PC-9 (cell line): ENCODE measurements at regions not wholly inside any gene's neighbourhood (a gene's known extent, or its start where the extent isn't known, plus 50 kb on each side); places are given as distances from the start of the nearest gene placed in this dataset.
A peak's percentile ranks its signal among the peaks of the same experiment; 100 is the strongest.

Experiments
- BruUV-seq: library from RNA; stranded (reverse); fragments of 400-500 nt; replicated peaks from 2 replicates; lab custom pipeline; 2021; lab: Mats Ljungman, UMichigan
- CTCF ChIA-PET: fragments of 300-600 bp; sonication (Branson Sonifier 250); formaldehyde crosslinking; loops from one replicate; lab custom pipeline; 2022; ENCODE audit warnings: antibody characterized with exemption; lab: Charles Lee
- POLR2A ChIA-PET: fragments of 300-600 bp; sonication (Branson Sonifier 250); formaldehyde crosslinking; loops from one replicate; lab custom pipeline; 2022; ENCODE audit warnings: antibody characterized with exemption; ENCODE audit not compliant: unreplicated experiment; lab: Charles Lee
- DNase-seq, 2 experiments: peaks; one replicate each; pipeline versions ENCODE4 v3.0.0 to v3.0.0-alpha.2; 2015 to 2022; ENCODE audit warnings: mixed read lengths in 1 of 2
- H2AFZ ChIP-seq: fragments of 200-600 bp; sonication (generic); 2 replicates; pipeline ENCODE4 v1.8.1; 2017; ENCODE audit warnings: antibody characterized with exemption
- H3F3A ChIP-seq: fragments of 200-600 bp; sonication (generic); 2 replicates; pipeline ENCODE4 v1.8.1; 2017; ENCODE audit warnings: antibody characterized with exemption, mild to moderate bottlenecking, low read depth; ENCODE audit not compliant: insufficient read depth
- H3K27ac ChIP-seq: fragments of 200-600 bp; sonication (generic); 2 replicates; pipeline ENCODE4 v1.6.1; 2016; ENCODE audit warnings: mixed run types
- H3K27me3 ChIP-seq: fragments of 200-600 bp; sonication (generic); 2 replicates; pipeline ENCODE4 v1.6.1; 2016; ENCODE audit warnings: low read depth, mixed run types; ENCODE audit not compliant: insufficient read depth
- H3K36me3 ChIP-seq: fragments of 200-600 bp; sonication (generic); 2 replicates; pipeline ENCODE4 v1.6.1; 2016; ENCODE audit warnings: low read depth, mixed run types
- H3K4me1 ChIP-seq: fragments of 200-600 bp; sonication (generic); replicated peaks from 2 replicates; pipeline ENCODE4 v1.6.1; 2016; ENCODE audit warnings: mixed run types; ENCODE audit not compliant: insufficient read depth
- H3K4me2 ChIP-seq: fragments of 200-600 bp; sonication (generic); 2 replicates; pipeline ENCODE4 v1.6.1; 2017; ENCODE audit warnings: mixed run types
- H3K4me3 ChIP-seq: fragments of 200-600 bp; sonication (generic); 2 replicates; pipeline ENCODE4 v1.6.1; 2016; ENCODE audit warnings: mixed run types
- H3K79me2 ChIP-seq: fragments of 200-600 bp; sonication (generic); 2 replicates; pipeline ENCODE4 v1.6.1; 2017; ENCODE audit warnings: low read depth, mixed run types
- H3K9me2 ChIP-seq: fragments of 200-600 bp; sonication (generic); 2 replicates; pipeline ENCODE4 v1.8.1; 2017; ENCODE audit warnings: mild to moderate bottlenecking; ENCODE audit not compliant: insufficient read depth
- H3K9me3 ChIP-seq: fragments of 200-600 bp; sonication (generic); 2 replicates; pipeline ENCODE4 v1.8.1; 2016; ENCODE audit warnings: low read depth; ENCODE audit not compliant: insufficient read depth
- H4K20me1 ChIP-seq: fragments of 200-600 bp; sonication (generic); 2 replicates; pipeline ENCODE4 v1.8.1; 2017; ENCODE audit not compliant: insufficient read depth
- EZH2 ChIP-seq: fragments of 200-600 bp; sonication (generic); IDR thresholded peaks from 2 replicates; pipeline ENCODE4 v1.8.0; 2017; ENCODE audit warnings: antibody characterized with exemption, low read depth
- intact Hi-C: fragments of 100-400 bp; cut with micrococcal nuclease; formaldehyde crosslinking; loops from one replicate; pipeline ENCODE4 v1.10.0; 2022; ENCODE audit not compliant: unreplicated experiment
- TF ChIP-seq, protein P1 (sequence below): fragments of 200-600 bp; sonication (generic); conservative IDR thresholded peaks from 2 replicates; pipeline ENCODE4 v1.6.1; 2017; ENCODE audit warnings: mixed run types, antibody characterized with exemption, mild to moderate bottlenecking, moderate library complexity

DNA sequence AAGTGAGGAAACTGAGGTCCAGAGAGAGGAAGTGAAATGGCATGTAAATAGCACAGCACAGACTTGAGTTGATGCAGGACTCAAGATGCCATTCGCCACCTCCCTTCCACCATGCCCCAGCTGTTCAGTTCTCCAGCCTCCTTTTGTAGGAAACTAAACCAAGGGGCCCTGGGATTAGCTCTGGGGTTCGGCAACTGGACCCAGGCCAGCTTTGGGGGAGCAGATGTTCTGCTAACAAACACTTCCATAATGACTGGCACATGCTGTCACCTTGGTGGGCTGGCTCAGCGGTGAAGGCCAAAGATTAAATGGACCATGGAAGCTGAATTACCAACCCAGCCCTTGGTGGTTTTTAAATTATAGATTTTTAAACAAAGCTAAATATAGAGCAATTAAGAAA is 77.0 kb downstream of the IRX6 start:
- ChIA-PET POLR2A (interaction anchor here (0.7 kb wide), 1 partner anchor 762 kb away, joined by 3 read pairs; no protein-coding TSS in a partner anchor), CTCF (no interaction called here)
- 0 out of 2 replicates have a peak, but pooled peaks cover 3% of the 10 kb centered on the region for H3K27me3 ChIP-seq
- no peak for DNase-seq
- H3K36me3 ChIP-seq: no peaks in the 10 kb centered on the region
- H3K9me3 ChIP-seq: no peaks in the 10 kb centered on the region; the same call in 1 of the 2 replicates
- no peaks in the 10 kb centered on the region for H4K20me1 ChIP-seq
- no peak overlapping the region for H3K4me2 ChIP-seq
- no peaks in the 10 kb centered on the region for H3K79me2 ChIP-seq
- H3K4me1 ChIP-seq: no peaks in the 10 kb centered on the region
- no peak overlapping the region for H2AFZ ChIP-seq
- H3K27ac ChIP-seq: no peak overlapping the region
- intact Hi-C loops: no loop called here
- no peaks in the 10 kb centered on the region for H3K9me2 ChIP-seq
- TF ChIP-seq, protein P1, sequence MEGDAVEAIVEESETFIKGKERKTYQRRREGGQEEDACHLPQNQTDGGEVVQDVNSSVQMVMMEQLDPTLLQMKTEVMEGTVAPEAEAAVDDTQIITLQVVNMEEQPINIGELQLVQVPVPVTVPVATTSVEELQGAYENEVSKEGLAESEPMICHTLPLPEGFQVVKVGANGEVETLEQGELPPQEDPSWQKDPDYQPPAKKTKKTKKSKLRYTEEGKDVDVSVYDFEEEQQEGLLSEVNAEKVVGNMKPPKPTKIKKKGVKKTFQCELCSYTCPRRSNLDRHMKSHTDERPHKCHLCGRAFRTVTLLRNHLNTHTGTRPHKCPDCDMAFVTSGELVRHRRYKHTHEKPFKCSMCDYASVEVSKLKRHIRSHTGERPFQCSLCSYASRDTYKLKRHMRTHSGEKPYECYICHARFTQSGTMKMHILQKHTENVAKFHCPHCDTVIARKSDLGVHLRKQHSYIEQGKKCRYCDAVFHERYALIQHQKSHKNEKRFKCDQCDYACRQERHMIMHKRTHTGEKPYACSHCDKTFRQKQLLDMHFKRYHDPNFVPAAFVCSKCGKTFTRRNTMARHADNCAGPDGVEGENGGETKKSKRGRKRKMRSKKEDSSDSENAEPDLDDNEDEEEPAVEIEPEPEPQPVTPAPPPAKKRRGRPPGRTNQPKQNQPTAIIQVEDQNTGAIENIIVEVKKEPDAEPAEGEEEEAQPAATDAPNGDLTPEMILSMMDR: no peak
- no peak for TF ChIP-seq EZH2
- H3K4me3 ChIP-seq: no peak overlapping the region
- H3F3A ChIP-seq: no peaks in the 10 kb centered on the region
- no TSS peak for BruUV-seq

GRCh38 chr16:55403464-55403863 is 75.5 kb upstream of the MMP2 start:
- Histone ChIP-seq H3F3A (no peaks in the 10 kb centered on the region), H3K27me3 (0 out of 2 replicates have a peak, but pooled peaks cover 3% of the 10 kb centered on the region), H3K4me3 (no peak overlapping the region), H2AFZ (no peak overlapping the region), H3K79me2 (no peaks in the 10 kb centered on the region), H3K9me2 (no peaks in the 10 kb centered on the region), H3K4me2 (no peak overlapping the region), H3K36me3 (no peaks in the 10 kb centered on the region), H3K27ac (no peak overlapping the region), H3K9me3 (no peaks in the 10 kb centered on the region; the same call in 1 of the 2 replicates), H3K4me1 (no peaks in the 10 kb centered on the region), H4K20me1 (no peaks in the 10 kb centered on the region)
- POLR2A ChIA-PET: no interaction called here
- CTCF ChIA-PET: no interaction called here
- BruUV-seq: no TSS peak
- TF ChIP-seq EZH2: no peak
- TF ChIP-seq, protein P1: no peak
- intact Hi-C loops: no loop called here
- peak in 1 of 2 experiments; percentile 5 for DNase-seq

GRCh38 chr16:55406651-55407050 is 72.3 kb upstream of the MMP2 start:
- CTCF ChIA-PET: no interaction called here
- POLR2A ChIA-PET: no interaction called here

More at GRCh38 chr16:55406651-55407050, 72.3 kb upstream of the MMP2 start:
- Histone ChIP-seq H3K9me3 (no peaks in the 10 kb centered on the region; the same call in 1 of the 2 replicates), H3K36me3 (no peaks in the 10 kb centered on the region), H3K4me1 (no peaks in the 10 kb centered on the region), H3K27me3 (0 out of 2 replicates have a peak, but pooled peaks cover 3% of the 10 kb centered on the region), H3K27ac (no peak overlapping the region), H3K4me2 (no peak overlapping the region), H4K20me1 (no peaks in the 10 kb centered on the region), H2AFZ (no peak overlapping the region), H3K9me2 (no peaks in the 10 kb centered on the region), H3K79me2 (no peaks in the 10 kb centered on the region), H3F3A (no peaks in the 10 kb centered on the region), H3K4me3 (no peak overlapping the region)
- no peak for DNase-seq
- no TSS peak for BruUV-seq
- no peak for TF ChIP-seq EZH2
- TF ChIP-seq, protein P1: no peak
- intact Hi-C loops: no loop called here
